NCI-H226 (cell line): ENCODE measurements at regions not wholly inside any gene's neighbourhood (a gene's known extent, or its start where the extent isn't known, plus 50 kb on each side); places are given as distances from the start of the nearest gene placed in this dataset.
"Not testable (repeated sequence)": the region's sequence is repeated elsewhere in the genome, so short reads cannot be mapped to it uniquely, and the experiment has no call there.

Source experiments
- DNase-seq: peaks from one replicate; pipeline ENCODE4 v3.0.0-alpha.2; 2015

GRCh38 chr2:192536922-192537624 lies 342.3 kb upstream of the TMEFF2 start:
- no peak for DNase-seq

DNA sequence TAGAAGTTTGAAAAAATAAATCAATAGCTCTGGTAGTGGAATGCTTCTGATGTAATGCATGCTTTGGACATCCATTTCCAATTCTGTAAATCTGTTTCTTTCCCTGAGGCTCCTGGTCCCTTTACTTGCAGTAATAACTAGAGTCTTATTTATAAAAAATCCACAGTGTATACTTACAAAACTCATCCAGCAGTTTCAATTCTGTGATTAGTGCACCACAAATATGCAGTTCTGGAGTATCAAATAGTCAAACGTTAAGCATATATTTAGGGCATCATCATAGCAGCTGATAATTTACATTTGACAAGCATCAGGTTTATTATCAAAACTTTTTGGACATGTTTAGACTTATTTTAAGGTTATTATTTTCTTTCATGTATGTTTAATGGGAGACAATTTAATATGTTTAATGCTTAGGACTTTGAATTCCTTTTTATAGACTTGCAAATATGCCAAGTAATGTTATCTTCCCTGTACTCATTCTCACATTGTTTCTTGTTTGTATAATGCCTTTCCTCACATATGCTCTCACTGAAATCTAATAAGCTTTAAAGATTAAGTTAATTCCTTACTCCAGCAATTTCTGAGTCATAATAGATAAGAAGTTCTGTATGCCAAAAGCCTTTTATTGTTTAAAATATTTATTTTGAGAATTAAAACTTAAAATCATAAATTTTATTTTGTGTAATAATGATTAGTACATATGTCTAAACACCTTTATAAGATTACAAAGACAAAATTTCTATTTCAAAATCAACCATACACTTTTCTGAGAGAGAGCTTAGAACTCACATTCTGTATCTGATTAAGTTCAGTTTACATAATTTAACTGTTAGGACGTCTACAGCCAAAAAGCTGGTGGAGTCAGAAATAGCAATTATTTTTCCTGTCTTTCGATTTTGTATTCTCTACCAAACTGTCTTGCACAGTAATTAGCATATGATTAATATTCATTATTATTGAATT lies 341.5 kb upstream of the TMEFF2 start:
- peak; percentile 56 for DNase-seq

DNA sequence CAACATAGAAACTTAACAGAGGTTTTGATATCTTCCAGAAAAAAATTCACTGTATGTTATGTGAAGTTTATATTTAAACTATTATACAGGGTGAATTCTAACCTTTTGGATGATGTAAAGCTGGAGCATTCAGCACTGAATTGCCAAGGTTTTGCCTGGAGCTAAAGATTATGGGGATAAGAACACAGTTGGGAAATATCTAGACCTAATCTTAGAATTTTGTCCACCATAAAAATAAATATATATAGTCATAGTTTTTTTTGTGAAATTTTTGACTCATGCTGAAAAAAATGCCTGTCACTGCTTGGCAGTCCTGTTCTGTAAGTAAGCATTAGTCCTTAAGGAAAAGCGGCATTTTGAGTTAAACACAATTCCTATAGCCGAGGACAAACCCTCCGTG lies 339.3 kb upstream of the TMEFF2 start:
- peak; percentile 20 for DNase-seq

DNA sequence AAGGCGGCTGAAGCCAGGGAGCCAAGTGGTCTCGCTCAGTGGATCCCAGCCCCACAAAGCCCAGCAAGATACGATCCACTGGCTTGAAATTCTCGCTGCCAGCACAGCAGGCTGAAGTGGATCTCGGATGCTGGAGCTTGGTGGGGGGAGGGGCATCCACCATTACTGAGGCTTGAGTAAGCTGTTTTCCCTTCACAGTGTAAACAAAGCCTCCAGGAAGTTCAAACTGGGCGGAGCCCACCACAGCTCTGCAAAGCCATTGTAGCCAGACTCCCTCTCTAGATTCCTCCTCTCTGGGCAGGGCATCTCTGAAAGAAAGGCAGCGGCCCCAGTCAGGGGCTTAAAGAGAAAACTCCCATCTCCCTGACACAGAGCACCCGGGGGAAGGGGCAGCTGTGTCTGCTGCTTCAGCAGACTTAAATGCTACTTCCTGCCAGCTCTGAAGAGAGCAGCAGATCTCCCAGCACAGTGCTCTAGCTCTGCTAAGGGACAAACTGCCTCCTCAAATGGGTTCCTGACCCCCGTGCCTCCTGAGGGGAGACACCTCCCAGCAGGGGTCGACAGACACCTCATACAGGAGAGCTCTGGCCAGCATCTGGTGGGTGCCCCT lies 330.0 kb upstream of the TMEFF2 start:
- DNase-seq = not testable (repeated sequence)

GRCh38 chr2:192524214-192524613 lies 329.5 kb upstream of the TMEFF2 start:
- DNase-seq = not testable (repeated sequence)

GRCh38 chr2:192515937-192516336 lies 321.2 kb upstream of the TMEFF2 start:
- no peak for DNase-seq

DNA sequence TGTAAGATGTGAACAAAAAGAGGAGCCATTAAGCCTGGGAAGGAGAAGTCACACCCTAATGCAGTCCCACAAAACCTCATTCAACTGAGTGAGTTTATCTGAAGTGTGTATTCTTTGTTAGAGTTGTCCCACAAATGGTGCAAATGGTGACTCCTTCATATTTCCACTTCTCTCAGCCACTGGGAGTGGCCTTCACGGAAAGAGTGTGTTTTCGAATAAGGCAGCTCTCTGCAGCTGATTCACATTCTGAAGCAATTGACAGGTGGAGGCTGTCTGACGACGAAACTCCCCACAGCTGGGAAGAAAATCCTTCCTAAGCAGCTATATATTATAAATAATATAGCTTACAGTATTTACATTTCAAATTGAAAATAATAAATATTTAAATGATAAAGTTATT lies 318.8 kb upstream of the TMEFF2 start:
- no peak for DNase-seq

- DNase-seq = not testable (repeated sequence)
Measured at GRCh38 chr2:192507836-192508450, 313.2 kb upstream of the TMEFF2 start.

DNA sequence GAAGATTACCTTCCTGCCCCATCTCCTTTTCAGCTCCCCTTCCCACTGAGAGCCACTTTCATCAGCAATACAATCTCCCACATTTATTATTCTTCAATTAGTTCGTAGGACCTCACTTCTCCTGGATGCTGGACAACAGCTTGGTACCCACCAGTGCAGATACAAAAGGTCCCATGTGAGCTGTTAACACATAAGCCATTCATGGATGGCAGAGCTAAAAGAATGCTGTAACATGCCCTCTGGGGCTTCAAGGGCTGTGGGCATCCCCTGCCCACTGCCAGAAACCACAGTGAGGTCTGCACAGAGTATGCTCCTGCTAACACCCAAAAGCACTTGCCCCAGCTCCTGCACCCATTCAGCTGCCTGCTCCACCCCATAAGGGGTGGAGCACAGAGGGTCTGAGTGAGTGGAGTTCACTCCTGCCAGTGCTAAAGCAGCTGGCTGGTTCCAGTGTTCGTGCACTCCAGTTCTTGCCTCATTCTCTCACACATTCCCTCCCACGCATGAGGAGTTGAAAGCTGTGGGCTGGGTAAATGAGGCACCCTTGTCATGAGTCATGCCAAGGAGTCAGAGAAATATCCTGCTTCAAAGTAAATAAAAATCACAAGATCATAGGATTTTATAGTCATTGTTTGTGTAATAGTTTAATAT lies 305.9 kb upstream of the TMEFF2 start:
- peak; percentile 98 for DNase-seq

DNA sequence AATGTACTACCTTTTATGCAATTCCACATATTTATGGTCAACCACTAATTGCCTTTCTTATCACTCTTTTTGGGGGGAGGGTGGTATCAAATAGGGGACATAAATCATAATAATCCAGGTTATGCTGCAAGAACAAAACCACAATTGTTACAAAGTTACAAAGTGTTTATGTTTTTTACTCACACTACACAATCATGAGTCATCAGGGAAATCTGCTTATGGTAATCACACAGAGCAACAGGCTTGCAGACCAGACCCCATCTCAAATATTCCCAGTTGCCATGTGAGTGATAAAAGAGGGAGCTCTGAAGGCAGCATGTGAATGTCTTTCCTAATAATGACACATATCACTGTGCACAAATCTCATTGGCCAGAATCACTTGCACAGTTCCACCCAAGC lies 304.7 kb upstream of the TMEFF2 start:
- peak; percentile 80 for DNase-seq

DNA sequence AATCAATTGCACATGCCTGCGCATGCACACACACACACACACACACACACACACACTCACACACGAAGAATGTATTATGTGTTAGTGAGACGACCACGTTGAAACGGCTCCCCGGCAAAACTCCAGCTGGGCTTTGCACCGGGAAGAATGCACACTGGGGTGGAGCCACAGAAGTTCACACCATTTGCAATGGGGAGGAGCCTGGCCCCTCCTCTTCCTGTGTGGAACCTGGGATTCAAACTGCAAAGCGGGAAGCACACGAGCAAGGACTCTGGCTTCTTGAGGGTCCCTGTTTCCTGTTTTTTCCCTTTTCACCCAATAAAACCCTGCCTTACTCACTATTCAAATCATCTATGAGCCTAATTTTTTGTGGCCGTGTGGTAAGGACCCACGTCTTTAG lies 304.0 kb upstream of the TMEFF2 start:
- peak; percentile 6 for DNase-seq

GRCh38 chr2:192488158-192488557 lies 293.4 kb upstream of the TMEFF2 start:
- DNase-seq = not testable (repeated sequence)

DNA sequence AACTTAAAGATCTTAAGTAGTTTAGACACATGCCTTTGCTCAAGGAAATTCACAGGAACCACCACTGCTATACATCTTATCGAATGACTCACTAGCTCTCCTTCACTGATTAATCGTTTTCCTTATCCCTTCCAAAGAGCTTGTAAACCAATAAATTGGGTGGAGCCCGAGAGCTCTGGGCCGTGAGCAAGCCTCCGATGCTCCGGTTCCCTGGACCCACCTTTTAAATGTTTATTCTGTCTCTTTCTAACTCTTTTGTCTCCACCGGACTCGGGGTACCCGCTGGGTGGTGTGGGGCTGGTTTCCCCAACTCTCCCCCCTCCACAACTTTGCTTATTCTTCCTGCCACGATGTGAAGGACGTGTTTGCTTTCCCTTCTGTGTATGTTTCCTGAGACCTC lies 292.9 kb upstream of the TMEFF2 start:
- DNase-seq = no peak

GRCh38 chr2:192484903-192485302 lies 290.2 kb upstream of the TMEFF2 start:
- DNase-seq = no peak

GRCh38 chr2:192480984-192481383 lies 286.3 kb upstream of the TMEFF2 start:
- DNase-seq = no peak

- DNase-seq = no peak
Measured at GRCh38 chr2:192473331-192473730, 278.6 kb upstream of the TMEFF2 start.

- DNase-seq = no peak
Measured at GRCh38 chr2:192471982-192472381, 277.2 kb upstream of the TMEFF2 start.

DNA sequence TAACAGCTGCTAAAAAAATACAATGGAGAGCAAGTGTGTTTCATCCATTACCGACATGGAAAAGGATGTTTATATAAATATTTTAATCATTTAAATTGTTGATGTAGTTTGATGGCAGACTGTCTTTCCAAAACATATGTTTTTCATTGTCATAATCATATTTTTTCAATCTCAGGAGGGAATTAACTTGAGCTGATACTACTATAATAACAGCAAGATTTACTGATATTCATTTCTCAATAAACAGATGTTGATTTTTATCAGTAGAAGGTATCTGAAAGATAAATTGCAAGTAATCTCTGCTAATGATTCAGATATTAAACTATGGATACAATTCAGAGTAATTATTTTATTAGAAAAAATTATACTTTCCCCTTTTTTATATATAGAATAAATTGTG lies 274.9 kb upstream of the TMEFF2 start:
- DNase-seq = no peak

DNA sequence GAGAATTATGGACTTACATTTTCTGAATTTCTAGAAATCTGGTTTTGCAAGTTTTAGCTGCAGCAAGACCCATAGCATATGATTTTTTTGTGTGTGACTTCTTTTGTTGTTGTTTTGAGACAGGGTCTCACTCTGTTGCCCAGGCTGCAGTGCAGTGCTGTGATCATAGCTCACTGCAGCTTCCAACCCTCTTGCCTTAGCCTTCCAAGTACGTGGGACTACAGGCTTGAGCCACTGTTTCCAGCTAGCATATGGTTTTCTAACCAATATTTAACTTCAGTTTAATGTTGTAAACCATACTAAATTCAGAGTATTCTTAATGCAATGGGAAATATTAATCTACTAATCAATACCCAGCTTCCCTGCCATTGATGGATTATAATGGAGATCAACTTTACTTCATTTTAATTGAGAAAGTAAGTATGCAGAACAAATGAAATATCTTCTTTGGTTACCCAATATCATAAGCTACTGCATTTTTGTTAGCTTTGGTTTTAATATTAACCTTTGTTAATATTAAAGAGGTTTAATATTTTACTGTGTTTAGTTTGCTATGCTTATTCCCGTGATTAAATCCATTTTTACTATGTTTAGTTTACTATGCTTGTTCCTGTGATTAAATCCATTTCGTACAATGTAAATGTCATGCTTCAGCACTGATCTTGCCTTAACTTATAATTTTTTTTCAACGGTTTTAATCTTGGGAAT lies 273.4 kb upstream of the TMEFF2 start:
- DNase-seq = no peak

- no peak for DNase-seq
Measured at GRCh38 chr2:192465141-192465540, 270.4 kb upstream of the TMEFF2 start.

- no peak for DNase-seq
Measured at GRCh38 chr2:192459422-192459821, 264.7 kb upstream of the TMEFF2 start.

DNA sequence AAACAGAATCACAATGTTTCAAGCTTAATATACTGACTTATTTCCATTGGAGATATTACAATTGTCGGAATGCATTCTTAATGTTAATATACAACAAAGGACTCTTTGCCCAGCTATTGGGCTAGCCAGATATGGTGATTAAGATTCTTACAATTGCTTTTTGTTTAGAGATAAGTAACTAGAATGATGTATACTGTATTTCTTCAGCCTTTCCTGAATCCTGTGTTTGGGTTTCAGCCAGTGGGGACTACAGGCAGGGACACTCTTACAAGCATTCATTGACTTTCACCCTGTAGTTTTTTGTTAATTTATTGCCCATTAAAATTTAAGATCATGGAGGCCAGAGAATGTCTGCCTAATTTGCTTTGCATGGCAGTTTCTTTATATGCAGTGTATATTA lies 254.1 kb upstream of the TMEFF2 start:
- DNase-seq = no peak
